GM23248 (cell line): ENCODE measurements at regions not wholly inside any gene's neighbourhood (a gene's known extent, or its start where the extent isn't known, plus 50 kb on each side); places are given as distances from the start of the nearest gene placed in this dataset.
A peak's percentile ranks its signal among the peaks of the same experiment; 100 is the strongest.
"Not testable (repeated sequence)": the region's sequence is repeated elsewhere in the genome, so short reads cannot be mapped to it uniquely, and the experiment has no call there.

Source experiments
- DNase-seq: peaks from one replicate; pipeline ENCODE4 v3.0.0-alpha.2; 2015
- H2AFZ ChIP-seq: fragments of 200-600 bp; sonication (generic); 2 replicates; pipeline ENCODE4 v1.6.1; 2016; ENCODE audit warnings: antibody characterized with exemption
- H3F3A ChIP-seq: fragments of 200-600 bp; sonication (generic); 2 replicates; pipeline ENCODE4 v1.6.1; 2016; ENCODE audit warnings: mild to moderate bottlenecking, antibody characterized with exemption, mixed run types; ENCODE audit not compliant: insufficient read depth
- H3K27ac ChIP-seq: fragments of 200-600 bp; sonication (generic); 2 replicates; pipeline ENCODE4 v1.5.1; 2016; ENCODE audit warnings: mild to moderate bottlenecking
- H3K27me3 ChIP-seq: fragments of 200-600 bp; sonication (generic); replicated peaks from 2 replicates; pipeline ENCODE4 v1.6.1; 2016; ENCODE audit warnings: mild to moderate bottlenecking; ENCODE audit not compliant: insufficient read depth
- H3K36me3 ChIP-seq: fragments of 200-600 bp; sonication (generic); 2 replicates; pipeline ENCODE4 v1.6.1; 2016; ENCODE audit warnings: low read depth, mild to moderate bottlenecking
- H3K4me1 ChIP-seq: fragments of 200-600 bp; sonication (generic); 2 replicates; pipeline ENCODE4 v1.6.1; 2016; ENCODE audit warnings: mild to moderate bottlenecking; ENCODE audit not compliant: insufficient read depth
- H3K4me2 ChIP-seq: fragments of 200-600 bp; sonication (generic); one replicate; pipeline ENCODE4 v1.6.1; 2016; ENCODE audit warnings: mild to moderate bottlenecking; ENCODE audit not compliant: unreplicated experiment
- H3K4me3 ChIP-seq: fragments of 200-600 bp; sonication (generic); 2 replicates; pipeline ENCODE4 v1.5.1; 2016; ENCODE audit warnings: mild to moderate bottlenecking
- H3K79me2 ChIP-seq: fragments of 200-600 bp; sonication (generic); 2 replicates; pipeline ENCODE4 v1.6.1; 2016; ENCODE audit warnings: mild to moderate bottlenecking; ENCODE audit not compliant: insufficient read depth
- H3K9ac ChIP-seq: fragments of 200-600 bp; sonication (generic); 2 replicates; pipeline ENCODE4 v1.6.1; 2016; ENCODE audit warnings: mild to moderate bottlenecking
- H3K9me2 ChIP-seq: fragments of 200-600 bp; sonication (generic); 2 replicates; pipeline ENCODE4 v1.6.1; 2016; ENCODE audit warnings: mixed run types, mild to moderate bottlenecking, moderate library complexity; ENCODE audit not compliant: insufficient read depth
- H3K9me3 ChIP-seq: fragments of 200-600 bp; sonication (generic); one replicate; pipeline ENCODE4 v1.6.1; 2017; ENCODE audit warnings: low read depth
- H4K20me1 ChIP-seq: fragments of 200-600 bp; sonication (generic); 2 replicates; pipeline ENCODE4 v1.6.0; 2016; ENCODE audit not compliant: insufficient read depth
- WGBS, 2 experiments: methylation state at CpG; one replicate each; pipeline ENCODE4 v1.1.6; 2015 to 2017; ENCODE audit warnings: low lambda C conversion rate in 2 of 2, low coverage in 1 of 2; ENCODE audit errors: missing lambda C conversion rate in 2 of 2; 5-methylcytosine and 5-hydroxymethylcytosine counted together
- in situ Hi-C: fragments of 300-500 bp; cut with MboI; formaldehyde crosslinking; loops from 2 replicates; pipeline ENCODE4 v1.15.0; 2020

DNA sequence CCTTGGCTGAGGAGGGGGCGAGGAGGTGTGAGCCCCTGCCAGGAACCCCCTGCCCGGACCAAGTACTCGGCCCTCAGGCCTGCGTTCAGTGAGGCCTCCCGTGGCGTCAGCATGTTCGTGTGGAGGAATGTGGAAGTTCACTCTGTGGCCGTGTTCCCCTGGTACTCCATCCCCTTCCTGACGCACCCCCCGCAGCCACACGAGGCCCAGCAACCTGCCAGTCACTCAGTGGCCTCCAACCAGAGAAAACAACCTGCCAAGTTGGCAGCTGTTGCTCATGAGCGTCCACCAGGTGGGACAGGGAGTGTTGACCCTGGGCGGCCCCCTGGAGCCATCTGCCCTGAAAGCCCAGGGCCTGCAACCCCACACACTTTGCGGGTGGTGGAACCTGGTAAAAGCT lies 205.4 kb downstream of the CEP170 start:
- H2AFZ ChIP-seq, H3K4me1 ChIP-seq, H3K4me3 ChIP-seq, H3K27me3 ChIP-seq, H3K4me2 ChIP-seq, H3K27ac ChIP-seq, H3K79me2 ChIP-seq, H3K36me3 ChIP-seq, H3K9me2 ChIP-seq, H3K9me3 ChIP-seq, DNase-seq, H3K9ac ChIP-seq, in situ Hi-C loops, H3F3A ChIP-seq, H4K20me1 ChIP-seq: not testable (repeated sequence)
- WGBS, 2 experiments = 61 to 68% methylated on average over 10 to 12 of the region's 14 CpGs

DNA sequence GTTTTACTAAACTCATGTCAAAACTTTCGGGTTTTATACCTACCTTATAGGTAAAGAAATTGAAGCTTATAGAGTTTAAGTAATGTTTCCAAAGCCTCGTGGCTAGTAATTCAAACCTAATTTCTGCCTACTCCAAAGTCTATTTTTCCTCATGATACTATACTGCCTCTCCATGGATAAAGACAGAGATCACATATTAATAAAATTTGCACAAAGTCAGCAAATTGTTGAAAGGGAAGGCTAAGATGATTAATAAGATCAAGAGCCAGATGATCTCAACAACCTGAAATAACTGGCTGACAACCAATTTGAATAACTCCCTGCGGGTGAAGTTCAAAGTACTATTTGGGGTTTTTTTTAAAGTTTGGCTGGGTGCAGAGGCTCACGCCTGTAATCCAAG lies 233.7 kb downstream of the CEP170 start:
- H3K4me3 ChIP-seq, H3K4me2 ChIP-seq, H3F3A ChIP-seq, H2AFZ ChIP-seq, H3K9me2 ChIP-seq, DNase-seq, H3K9me3 ChIP-seq, H3K27me3 ChIP-seq, H3K9ac ChIP-seq, in situ Hi-C loops, H3K79me2 ChIP-seq, H3K4me1 ChIP-seq, H3K36me3 ChIP-seq, H3K27ac ChIP-seq, H4K20me1 ChIP-seq: not testable (repeated sequence)
- 11 to 12% methylated on average over 4 of the region's 4 CpGs for WGBS, 2 experiments

DNA sequence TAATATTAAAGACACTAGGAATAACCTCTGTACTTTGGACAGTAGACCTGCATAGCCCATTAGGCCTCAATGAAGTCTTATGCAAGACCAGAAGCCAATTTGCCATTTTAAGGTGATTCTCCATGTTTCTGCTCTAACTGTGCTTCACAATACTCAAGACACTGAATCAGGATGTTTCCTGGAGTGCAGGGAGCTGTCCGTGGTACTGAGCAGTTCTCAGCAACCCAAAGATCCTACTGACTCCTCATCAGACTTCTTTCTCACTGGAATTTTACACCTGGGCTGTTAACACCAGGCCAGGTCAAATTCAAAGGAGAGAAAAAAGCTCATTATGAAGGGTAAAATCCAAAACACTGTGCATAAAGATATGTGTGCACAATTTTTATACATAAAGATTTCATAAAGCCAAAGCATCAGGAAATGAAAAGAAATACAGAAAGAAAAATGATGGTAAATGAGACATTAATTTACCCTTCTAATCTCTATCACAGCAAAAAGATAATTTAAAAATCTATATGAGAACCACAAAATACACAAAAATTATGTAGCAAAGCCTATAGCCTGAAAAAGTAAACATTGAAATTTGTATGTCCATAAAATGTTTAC lies 235.9 kb downstream of the CEP170 start:
- WGBS, 2 experiments = 0% methylated on average over 1 of the region's 1 CpG
- H3K27me3 ChIP-seq, H3K4me2 ChIP-seq, H3K36me3 ChIP-seq, H3K9ac ChIP-seq, H3K4me1 ChIP-seq, in situ Hi-C loops, H2AFZ ChIP-seq, H4K20me1 ChIP-seq, H3K9me3 ChIP-seq, H3K79me2 ChIP-seq, H3F3A ChIP-seq, H3K4me3 ChIP-seq, DNase-seq, H3K27ac ChIP-seq, H3K9me2 ChIP-seq: not testable (repeated sequence)

DNA sequence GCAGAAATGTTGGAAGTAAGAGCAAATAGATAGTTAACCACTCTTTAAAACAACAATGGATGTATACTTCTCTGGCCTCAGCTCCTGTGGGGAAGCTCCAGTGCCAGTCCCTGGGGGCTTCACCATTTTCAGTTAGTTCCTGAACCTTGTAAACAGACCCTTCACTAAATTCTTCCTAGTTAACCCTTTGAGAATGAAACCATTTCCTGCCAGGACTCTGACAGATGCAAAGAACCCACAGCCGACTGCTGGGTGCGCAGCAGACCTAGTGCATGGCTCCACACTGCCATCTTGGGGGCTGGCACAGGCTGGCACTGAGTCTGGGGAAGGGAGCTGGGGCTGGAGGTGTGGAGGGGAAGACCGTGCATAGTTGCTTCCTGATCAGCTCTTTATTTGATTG lies 244.4 kb downstream of the CEP170 start:
- H3K27ac ChIP-seq, H4K20me1 ChIP-seq, H3K79me2 ChIP-seq, H3K9me2 ChIP-seq, in situ Hi-C loops, H3F3A ChIP-seq, H3K9ac ChIP-seq, H3K4me2 ChIP-seq, DNase-seq, H3K4me1 ChIP-seq, H3K36me3 ChIP-seq, H2AFZ ChIP-seq, H3K4me3 ChIP-seq, H3K9me3 ChIP-seq, H3K27me3 ChIP-seq: not testable (repeated sequence)
- WGBS, 2 experiments = 0% methylated on average over 2 of the region's 3 CpGs

DNA sequence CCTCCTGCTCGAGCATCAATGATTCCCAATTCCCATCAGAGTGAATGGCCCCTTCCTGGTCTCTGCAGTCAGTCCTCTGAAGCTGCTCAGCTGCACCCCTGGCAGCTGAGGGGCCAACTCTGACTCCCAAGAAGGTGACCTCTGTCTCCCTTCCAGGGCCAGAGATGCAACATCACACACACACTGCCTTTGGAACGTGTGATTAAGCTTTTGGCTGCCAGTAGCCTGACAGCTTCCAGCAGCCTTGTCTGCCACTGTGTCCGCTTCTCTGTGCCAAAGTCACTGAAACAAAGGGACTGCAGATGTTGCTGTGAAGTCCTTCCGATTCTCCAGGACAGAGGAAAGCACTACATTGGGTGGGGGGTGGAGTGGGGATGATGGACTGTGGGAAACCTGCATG lies 254.1 kb downstream of the CEP170 start:
- H3K36me3 ChIP-seq, H3K4me2 ChIP-seq, H3K4me1 ChIP-seq, H3K9me3 ChIP-seq, H3K79me2 ChIP-seq, H3K4me3 ChIP-seq, DNase-seq, H3K9me2 ChIP-seq, H3F3A ChIP-seq, in situ Hi-C loops, H3K9ac ChIP-seq, H3K27me3 ChIP-seq, H4K20me1 ChIP-seq, H3K27ac ChIP-seq, H2AFZ ChIP-seq: not testable (repeated sequence)
- 0 to 3% methylated on average over 4 of the region's 4 CpGs for WGBS, 2 experiments

DNA sequence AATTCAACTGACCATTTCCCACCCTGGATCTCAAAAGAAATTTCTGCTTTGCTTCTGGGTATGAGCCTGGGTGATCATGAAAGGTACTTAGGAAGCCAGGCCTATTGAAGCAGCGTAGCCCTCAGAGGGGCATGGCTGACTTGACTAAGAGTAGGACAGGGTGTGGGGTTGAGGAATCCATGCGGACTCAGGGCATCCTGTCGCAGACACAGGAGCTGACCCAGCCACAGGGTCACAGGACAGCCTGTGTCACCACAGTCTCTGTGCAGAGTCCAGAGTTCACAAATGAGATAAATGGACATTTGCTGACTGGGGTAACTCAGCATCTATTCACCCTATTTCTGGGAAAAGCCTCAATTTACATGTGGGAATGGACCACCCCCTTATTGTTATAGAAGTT lies 262.3 kb downstream of the CEP170 start:
- H3K9me2 ChIP-seq, H3K4me3 ChIP-seq, H4K20me1 ChIP-seq, H3K36me3 ChIP-seq, H3K79me2 ChIP-seq, H2AFZ ChIP-seq, H3F3A ChIP-seq, in situ Hi-C loops, H3K9me3 ChIP-seq, H3K4me1 ChIP-seq, H3K9ac ChIP-seq, H3K4me2 ChIP-seq, H3K27me3 ChIP-seq, H3K27ac ChIP-seq, DNase-seq: not testable (repeated sequence)
- WGBS, 2 experiments = 46 to 50% methylated on average over 3 of the region's 3 CpGs

- H3K27me3 ChIP-seq, H3K4me3 ChIP-seq, DNase-seq, H3K4me1 ChIP-seq, H2AFZ ChIP-seq, H3K9me3 ChIP-seq, H3K4me2 ChIP-seq, H3K36me3 ChIP-seq, in situ Hi-C loops, H3K9ac ChIP-seq, H3K9me2 ChIP-seq, H3K79me2 ChIP-seq, H4K20me1 ChIP-seq, H3F3A ChIP-seq, H3K27ac ChIP-seq: not testable (repeated sequence)
- WGBS, 2 experiments = 23 to 36% methylated on average over 3 of the region's 3 CpGs
These were observed 270.0 kb downstream of the CEP170 start for GRCh38 chr1:242985096-242985495.

DNA sequence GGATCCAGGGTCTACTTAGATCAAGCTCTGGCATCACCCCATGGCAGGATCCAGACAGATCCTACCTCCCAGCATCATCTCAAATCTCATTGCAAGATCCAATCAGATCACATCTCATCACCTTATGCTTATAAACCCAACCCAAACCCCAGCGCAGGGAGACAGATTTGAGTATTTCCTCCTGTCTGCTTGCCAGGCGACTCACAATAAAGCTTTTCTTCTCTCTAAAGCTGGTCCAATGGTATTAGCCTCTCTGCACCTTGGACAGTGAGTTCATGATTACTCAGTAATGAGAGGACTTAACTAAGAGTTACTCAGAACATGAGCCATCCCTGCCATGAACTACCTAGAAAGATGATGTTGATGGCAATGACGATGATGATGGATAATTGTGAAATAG lies 281.7 kb downstream of the CEP170 start:
- H3K4me2 ChIP-seq, H3K9me2 ChIP-seq, H3K4me1 ChIP-seq, H3K9ac ChIP-seq, H3K27ac ChIP-seq, H3K9me3 ChIP-seq, H3F3A ChIP-seq, H3K79me2 ChIP-seq, in situ Hi-C loops, H3K36me3 ChIP-seq, H2AFZ ChIP-seq, H4K20me1 ChIP-seq, H3K4me3 ChIP-seq, H3K27me3 ChIP-seq: not testable (repeated sequence)
- 28 to 33% methylated on average over 3 of the region's 3 CpGs for WGBS, 2 experiments
- peak; percentile 54 for DNase-seq
